COLO668 (cell line): ENCODE measurements at regions not wholly inside any gene's neighbourhood (a gene's known extent, or its start where the extent isn't known, plus 50 kb on each side); places are given as distances from the start of the nearest gene placed in this dataset.
"Not testable (repeated sequence)": the region's sequence is repeated elsewhere in the genome, so short reads cannot be mapped to it uniquely, and the experiment has no call there.

Source experiments
- DNase-seq: peaks from one replicate; lab custom pipeline; 2025; ENCODE audit not compliant: unreplicated experiment; lab: John Stamatoyannopoulos, UW

- no peak for DNase-seq
Observed at GRCh38 chr18:2199060-2199459, 372.2 kb downstream of the METTL4 start.

- no peak for DNase-seq
Observed at GRCh38 chr18:2201036-2201600, 370.2 kb downstream of the METTL4 start.

GRCh38 chr18:2204736-2205135 is 366.6 kb downstream of the METTL4 start:
- DNase-seq, result no peak

- DNase-seq, result no peak
Observed at GRCh38 chr18:2207294-2207693, 364.0 kb downstream of the METTL4 start.

GRCh38 chr18:2212598-2213205 is 358.6 kb downstream of the METTL4 start:
- DNase-seq, result no peak

GRCh38 chr18:2213905-2214304 is 357.4 kb downstream of the METTL4 start:
- no peak for DNase-seq

- no peak for DNase-seq
Observed at GRCh38 chr18:2217356-2217755, 353.9 kb downstream of the METTL4 start.

GRCh38 chr18:2218101-2218500 is 353.2 kb downstream of the METTL4 start:
- DNase-seq, result no peak

GRCh38 chr18:2219706-2220105 is 351.6 kb downstream of the METTL4 start:
- DNase-seq, result no peak

- DNase-seq, result no peak
Observed at GRCh38 chr18:2222270-2223185, 348.8 kb downstream of the METTL4 start.

GRCh38 chr18:2223449-2223848 is 347.9 kb downstream of the METTL4 start:
- DNase-seq, result no peak

- no peak for DNase-seq
Observed at GRCh38 chr18:2223849-2224248, 347.5 kb downstream of the METTL4 start.

GRCh38 chr18:2236232-2236631 is 335.1 kb downstream of the METTL4 start:
- no peak for DNase-seq

- no peak for DNase-seq
Observed at GRCh38 chr18:2237706-2238105, 333.6 kb downstream of the METTL4 start.

GRCh38 chr18:2240311-2240705 is 331.0 kb downstream of the METTL4 start:
- no peak for DNase-seq

GRCh38 chr18:2244641-2245040 is 326.7 kb downstream of the METTL4 start:
- DNase-seq, result no peak

GRCh38 chr18:2247101-2247500 is 324.2 kb downstream of the METTL4 start:
- not testable (repeated sequence) for DNase-seq

- DNase-seq, result no peak
Observed at GRCh38 chr18:2254977-2255376, 316.3 kb downstream of the METTL4 start.

GRCh38 chr18:2256577-2256976 is 314.7 kb downstream of the METTL4 start:
- DNase-seq, result no peak

GRCh38 chr18:2258954-2259353 is 312.4 kb downstream of the METTL4 start:
- no peak for DNase-seq

GRCh38 chr18:2263303-2263890 is 307.9 kb downstream of the METTL4 start:
- no peak for DNase-seq

GRCh38 chr18:2274613-2275012 is 296.7 kb downstream of the METTL4 start:
- no peak for DNase-seq
